ENCODE measurements at regions not wholly inside any gene's neighbourhood (a gene's known extent, or its start where the extent isn't known, plus 50 kb on each side); places are given as distances from the start of the nearest gene placed in this dataset.

- BruUV-seq (replicated peaks), result no TSS peak
- no peaks in the 10 kb centered on the region for H3K9me3 ChIP-seq (replicated peaks; ENCODE audit: control insufficient read depth, insufficient read depth, low read length)
- no peak for TF ChIP-seq JUN (IDR thresholded peaks at IDR 0.05; ENCODE audit: borderline replicate concordance, insufficient read depth, insufficient read length, low read depth)
- no peak for TF ChIP-seq POLR2A (IDR thresholded peaks at IDR 0.05; ENCODE audit: low read depth, low read length)
- TF ChIP-seq EZH2 (IDR thresholded peaks at IDR 0.05; ENCODE audit: borderline replicate concordance, low read depth, low read length, severe bottlenecking), result no peak
- no peak for TF ChIP-seq MAX (IDR thresholded peaks at IDR 0.05; ENCODE audit: insufficient read depth, insufficient read length)
- TF ChIP-seq POLR2AphosphoS5 (IDR thresholded peaks at IDR 0.05; ENCODE audit: insufficient read depth, low read depth, low read length), result no peak
- TF ChIP-seq FOS (IDR thresholded peaks at IDR 0.05; ENCODE audit: borderline replicate concordance, insufficient read depth, low read length), result no peak
- no peak for TF ChIP-seq CTCF (IDR thresholded peaks at IDR 0.05; ENCODE audit: extremely low read depth in 1 of 2, insufficient read depth in 1 of 2, low read depth in 1 of 2, low read length in 2 of 2)
- no peak for TF ChIP-seq MYC (IDR thresholded peaks at IDR 0.05; ENCODE audit: low read depth, low read length)
- TF ChIP-seq GATA2 (IDR thresholded peaks at IDR 0.05; ENCODE audit: insufficient read depth, insufficient read length, low read depth, low read length), result no peak
- H3K9ac ChIP-seq (replicated peaks; ENCODE audit: extremely low read depth, insufficient read depth, low read length), result no peak overlapping the region
- H2AFZ ChIP-seq (ENCODE audit: low read depth, low read length), result no peak overlapping the region
- no peak overlapping the region for H3K4me2 ChIP-seq (ENCODE audit: insufficient read depth, low read length)
- no peak overlapping the region for H3K27ac ChIP-seq (ENCODE audit: insufficient read depth, low read depth, low read length)
- DNase-seq (ENCODE audit: low read depth, low spot score), result no peak
- no peak for FAIRE-seq
- no peaks in the 10 kb centered on the region for H3K36me3 ChIP-seq (ENCODE audit: control insufficient read depth in 2 of 2, extremely low read depth in 1 of 2, insufficient read depth in 2 of 2, low read length in 2 of 2)
- no peaks in the 10 kb centered on the region for H3K9me1 ChIP-seq (replicated peaks; ENCODE audit: control insufficient read depth, extremely low read depth, insufficient read depth, low read length)
- H3K4me3 ChIP-seq (replicated peaks in 1 of 3; ENCODE audit: insufficient read depth in 1 of 3, low read depth in 1 of 3, low read length in 3 of 3), result no peak overlapping the region
- dilution Hi-C loops (cut with MboI; ENCODE audit: extremely low pct_ligation_motif_present, low sequenced_read_pairs), result no loop called here
- H4K20me1 ChIP-seq (replicated peaks; ENCODE audit: control insufficient read depth, extremely low read depth, insufficient read depth, low read length), result no peaks in the 10 kb centered on the region
- CTCF ChIA-PET, result no interaction called here
- intact Hi-C loops (cut with micrococcal nuclease), result loop anchor here (2.0 kb wide), 1 partner anchor 15 kb away; no protein-coding TSS in a partner anchor
- POLR2A ChIA-PET, result no interaction called here
- H3K4me1 ChIP-seq (ENCODE audit: control insufficient read depth, extremely low read depth, insufficient read depth, low read length), result no peaks in the 10 kb centered on the region
- H3K27me3 ChIP-seq (ENCODE audit: control insufficient read depth in 2 of 2, insufficient read depth in 2 of 2, low read length in 2 of 2), result no peaks in the 10 kb centered on the region
- no peaks in the 10 kb centered on the region for H3K79me2 ChIP-seq (ENCODE audit: control insufficient read depth, insufficient read depth, low read length)
These were observed 274.4 kb downstream of the NFKBIZ start for GRCh38 chr3:102123590-102124190.
